Activated T-cell treated with anti-CD3 and anti-CD28 coated beads, Interleukin-2, amount 50 U/mL, for 48 hours (primary cell): ENCODE measurements at regions not wholly inside any gene's neighbourhood (a gene's known extent, or its start where the extent isn't known, plus 50 kb on each side); places are given as distances from the start of the nearest gene placed in this dataset.

Experiments
- DNase-seq, 2 experiments: peaks; one replicate each; pipeline ENCODE4 v3.0.0-alpha.2; 2020

- DNase-seq: no peak
These were observed 598.1 kb downstream of the NPHP4 start for GRCh38 chr1:5394111-5394510.

GRCh38 chr1:5393603-5394002 lies 598.6 kb downstream of the NPHP4 start:
- DNase-seq: no peak

- DNase-seq: no peak
These were observed 599.1 kb downstream of the NPHP4 start for GRCh38 chr1:5393146-5393545.

GRCh38 chr1:5391725-5392124 lies 600.5 kb downstream of the NPHP4 start:
- no peak for DNase-seq

GRCh38 chr1:5390504-5390903 lies 601.7 kb downstream of the NPHP4 start:
- peak; percentile 24 to 39 for DNase-seq

GRCh38 chr1:5389101-5389885 lies 602.9 kb downstream of the NPHP4 start:
- peak in 1 of 2 experiments; percentile 22 for DNase-seq

- no peak for DNase-seq
These were observed 603.6 kb downstream of the NPHP4 start for GRCh38 chr1:5388622-5389021.

GRCh38 chr1:5386371-5386770 lies 605.9 kb downstream of the NPHP4 start:
- DNase-seq: no peak

- DNase-seq: no peak
These were observed 606.3 kb downstream of the NPHP4 start for GRCh38 chr1:5385956-5386355.

GRCh38 chr1:5385096-5385799 lies 607.0 kb downstream of the NPHP4 start:
- DNase-seq: no peak

GRCh38 chr1:5381491-5381890 lies 610.7 kb downstream of the NPHP4 start:
- DNase-seq: no peak

- DNase-seq: no peak
These were observed 613.0 kb downstream of the NPHP4 start for GRCh38 chr1:5379176-5379759.

GRCh38 chr1:5376538-5377247 lies 615.5 kb downstream of the NPHP4 start:
- no peak for DNase-seq

GRCh38 chr1:5375481-5375880 lies 616.7 kb downstream of the NPHP4 start:
- no peak for DNase-seq

- no peak for DNase-seq
These were observed 618.0 kb downstream of the NPHP4 start for GRCh38 chr1:5374192-5374591.

- DNase-seq: no peak
These were observed 618.9 kb downstream of the NPHP4 start for GRCh38 chr1:5373281-5373680.

- no peak for DNase-seq
These were observed 621.0 kb downstream of the NPHP4 start for GRCh38 chr1:5371270-5371669.

- DNase-seq: peak in 1 of 2 experiments; percentile 26
These were observed 621.9 kb downstream of the NPHP4 start for GRCh38 chr1:5370311-5370710.

- no peak for DNase-seq
These were observed 623.0 kb downstream of the NPHP4 start for GRCh38 chr1:5369223-5369622.

GRCh38 chr1:5368201-5368600 lies 624.0 kb downstream of the NPHP4 start:
- no peak for DNase-seq

- DNase-seq: no peak
These were observed 624.9 kb downstream of the NPHP4 start for GRCh38 chr1:5367306-5367705.

- DNase-seq: no peak
These were observed 626.5 kb downstream of the NPHP4 start for GRCh38 chr1:5365751-5366150.

- no peak for DNase-seq
These were observed 627.6 kb downstream of the NPHP4 start for GRCh38 chr1:5364591-5364990.
